ENCODE measurements at regions not wholly inside any gene's neighbourhood (a gene's known extent, or its start where the extent isn't known, plus 50 kb on each side); places are given as distances from the start of the nearest gene placed in this dataset.

- Histone ChIP-seq H3K4me1 (no peaks in the 10 kb centered on the region), H3K9me3 (no peaks in the 10 kb centered on the region), H3K27ac (no peak overlapping the region), H3K4me3 (no peak overlapping the region), H3K27me3 (ENCODE audit: insufficient read depth in 3 of 3, low read length in 2 of 3) (no peaks in the 10 kb centered on the region), H3K36me3 (ENCODE audit: insufficient read depth in 1 of 2, low read depth in 1 of 2) (no peaks in the 10 kb centered on the region)
- intact Hi-C loops (cut with DNase I) = no loop called here
- TF ChIP-seq CTCF (IDR thresholded peaks at IDR 0.05) = no peak
- ATAC-seq = no peak
- DNase-seq = peak in 1 of 2 donors; percentile 48
- WGBS, 3 donors = 88 to 94% (median 90%) methylated on average over 8 to 11 of the region's 11 CpGs
Observed at GRCh38 chr14:105859717-105860614, 333.6 kb downstream of the TMEM121 start.

- WGBS, 3 donors = 83 to 85% (median 84%) methylated on average over 22 of the region's 22 CpGs
- no peaks in the 10 kb centered on the region for H3K27me3 ChIP-seq (ENCODE audit: insufficient read depth in 3 of 3, low read length in 2 of 3)
- H3K36me3 ChIP-seq (ENCODE audit: insufficient read depth in 1 of 2, low read depth in 1 of 2) = no peaks in the 10 kb centered on the region
- intact Hi-C loops (cut with DNase I) = no loop called here
- no peak overlapping the region for H3K27ac ChIP-seq
- DNase-seq (peak in 1 of 2 donors; percentile 30), ATAC-seq (no peak)
- TF ChIP-seq CTCF (IDR thresholded peaks at IDR 0.05) = no peak
- no peaks in the 10 kb centered on the region for H3K4me1 ChIP-seq
- no peaks in the 10 kb centered on the region for H3K9me3 ChIP-seq
- H3K4me3 ChIP-seq = no peak overlapping the region
Observed at GRCh38 chr14:105860615-105861580, 334.5 kb downstream of the TMEM121 start.

GRCh38 chr14:105861985-105862465, 335.6 kb downstream of the TMEM121 start:
- 70 to 74% (median 72%) methylated on average over 11 of the region's 11 CpGs for WGBS, 3 donors
- Histone ChIP-seq H3K4me3 (no peak overlapping the region), H3K27ac (no peak overlapping the region), H3K27me3 (ENCODE audit: insufficient read depth in 3 of 3, low read length in 2 of 3) (no peaks in the 10 kb centered on the region), H3K36me3 (ENCODE audit: insufficient read depth in 1 of 2, low read depth in 1 of 2) (no peaks in the 10 kb centered on the region), H3K9me3 (no peaks in the 10 kb centered on the region), H3K4me1 (no peaks in the 10 kb centered on the region)
- ATAC-seq (no peak), DNase-seq (no peak)
- TF ChIP-seq CTCF (IDR thresholded peaks at IDR 0.05) = no peak
- intact Hi-C loops (cut with DNase I) = no loop called here

GRCh38 chr14:105862581-105863239, 336.3 kb downstream of the TMEM121 start:
- TF ChIP-seq CTCF (IDR thresholded peaks at IDR 0.05) = no peak
- no peaks in the 10 kb centered on the region for H3K9me3 ChIP-seq
- H3K4me1 ChIP-seq = no peaks in the 10 kb centered on the region
- H3K27ac ChIP-seq = no peak overlapping the region
- H3K27me3 ChIP-seq (ENCODE audit: insufficient read depth in 3 of 3, low read length in 2 of 3) = no peaks in the 10 kb centered on the region
- 75 to 81% (median 76%) methylated on average over 20 of the region's 20 CpGs for WGBS, 3 donors
- DNase-seq = no peak
- intact Hi-C loops (cut with DNase I) = no loop called here
- no peaks in the 10 kb centered on the region for H3K36me3 ChIP-seq (ENCODE audit: insufficient read depth in 1 of 2, low read depth in 1 of 2)
- no peak for ATAC-seq
- no peak overlapping the region for H3K4me3 ChIP-seq
